Mucosa of rectum (tissue), 2 donors: ENCODE measurements at regions not wholly inside any gene's neighbourhood (a gene's known extent, or its start where the extent isn't known, plus 50 kb on each side); places are given as distances from the start of the nearest gene placed in this dataset.

ENCODE experiments used
- H3K27ac ChIP-seq, 2 donors: one replicate each; pipeline ENCODE4 v1.7.0; 2013; ENCODE audit warnings: inconsistent platforms in 2 of 2, low read depth in 2 of 2, low read length in 2 of 2
- H3K27me3 ChIP-seq, 2 donors: one replicate each; pipeline ENCODE4 v1.7.0; 2013; ENCODE audit warnings: low read length in 2 of 2; ENCODE audit not compliant: control insufficient read depth in 2 of 2, insufficient read depth in 2 of 2
- H3K36me3 ChIP-seq, 2 donors: one replicate each; pipeline ENCODE4 v1.7.0; 2013; ENCODE audit warnings: low read length in 2 of 2; ENCODE audit not compliant: control insufficient read depth in 2 of 2, insufficient read depth in 2 of 2
- H3K4me1 ChIP-seq, 2 donors: one replicate each; pipeline ENCODE4 v1.7.0; 2013; ENCODE audit warnings: low read length in 2 of 2, mild to moderate bottlenecking in 1 of 2; ENCODE audit not compliant: control insufficient read depth in 2 of 2, insufficient read depth in 2 of 2
- H3K4me3 ChIP-seq, 2 donors: one replicate each; pipeline ENCODE4 v1.7.0; 2013; ENCODE audit warnings: low read length in 2 of 2
- H3K9ac ChIP-seq, 2 donors: one replicate each; pipeline ENCODE4 v1.7.0; 2013; ENCODE audit warnings: low read length in 2 of 2, low read depth in 1 of 2, mild to moderate bottlenecking in 1 of 2
- H3K9me3 ChIP-seq, 2 donors: one replicate each; pipeline ENCODE4 v1.7.0; 2013; ENCODE audit warnings: low read length in 2 of 2; ENCODE audit not compliant: control insufficient read depth in 2 of 2
- donor health status: healthy.
- donor health status: Normal muscosa, but diverticular disease.

GRCh38 chr10:94198324-94198723 is 164.4 kb downstream of the NOC3L start:
- no peaks in the 10 kb centered on the region for H3K36me3 ChIP-seq
- no peak overlapping the region for H3K4me3 ChIP-seq
- no peaks in the 10 kb centered on the region for H3K9me3 ChIP-seq
- H3K9ac ChIP-seq = no peak overlapping the region
- no peaks in the 10 kb centered on the region for H3K27me3 ChIP-seq
- no peaks in the 10 kb centered on the region for H3K4me1 ChIP-seq
- no peak overlapping the region for H3K27ac ChIP-seq

- no peak overlapping the region for H3K27ac ChIP-seq
- no peaks in the 10 kb centered on the region for H3K27me3 ChIP-seq
- H3K9ac ChIP-seq = no peak overlapping the region
- no peak overlapping the region for H3K4me3 ChIP-seq
- no peaks in the 10 kb centered on the region for H3K36me3 ChIP-seq
- H3K4me1 ChIP-seq = no peaks in the 10 kb centered on the region
- no peaks in the 10 kb centered on the region for H3K9me3 ChIP-seq
These were observed 163.2 kb downstream of the NOC3L start for GRCh38 chr10:94199565-94199964.

- no peak overlapping the region for H3K4me3 ChIP-seq
- no peaks in the 10 kb centered on the region for H3K4me1 ChIP-seq
- H3K27ac ChIP-seq = peak overlapping the region in 1 of 2 donors; percentile 39
- H3K9ac ChIP-seq = no peak overlapping the region
- H3K9me3 ChIP-seq = no peaks in the 10 kb centered on the region
- H3K27me3 ChIP-seq = no peaks in the 10 kb centered on the region
- H3K36me3 ChIP-seq = no peaks in the 10 kb centered on the region
These were observed 162.4 kb downstream of the NOC3L start for GRCh38 chr10:94200146-94200837.

GRCh38 chr10:94205396-94205831 is 157.3 kb downstream of the NOC3L start:
- Histone ChIP-seq H3K36me3 (no peaks in the 10 kb centered on the region), H3K9ac (no peak overlapping the region), H3K27me3 (no peaks in the 10 kb centered on the region), H3K9me3 (no peaks in the 10 kb centered on the region), H3K4me3 (no peak overlapping the region), H3K27ac (no peak overlapping the region), H3K4me1 (no peaks in the 10 kb centered on the region)

GRCh38 chr10:94206176-94206575 is 156.6 kb downstream of the NOC3L start:
- Histone ChIP-seq H3K36me3 (peaks cover 0 to 2% of the 10 kb centered on the region in 2 donors), H3K4me3 (no peak overlapping the region), H3K9me3 (no peaks in the 10 kb centered on the region), H3K9ac (no peak overlapping the region), H3K27ac (no peak overlapping the region), H3K4me1 (no peaks in the 10 kb centered on the region), H3K27me3 (no peaks in the 10 kb centered on the region)

- no peaks in the 10 kb centered on the region for H3K9me3 ChIP-seq
- H3K36me3 ChIP-seq = peaks cover 0 to 3% of the 10 kb centered on the region in 2 donors
- H3K4me1 ChIP-seq = no peaks in the 10 kb centered on the region
- H3K4me3 ChIP-seq = no peak overlapping the region
- H3K27ac ChIP-seq = no peak overlapping the region
- no peak overlapping the region for H3K9ac ChIP-seq
- no peaks in the 10 kb centered on the region for H3K27me3 ChIP-seq
These were observed 154.4 kb downstream of the NOC3L start for GRCh38 chr10:94208315-94208714.

- H3K36me3 ChIP-seq = peaks cover 0 to 3% of the 10 kb centered on the region in 2 donors
- H3K9me3 ChIP-seq = no peaks in the 10 kb centered on the region
- H3K27ac ChIP-seq = peak overlapping the region; percentile 6 to 22
- H3K4me1 ChIP-seq = no peaks in the 10 kb centered on the region
- no peaks in the 10 kb centered on the region for H3K27me3 ChIP-seq
- no peak overlapping the region for H3K4me3 ChIP-seq
- H3K9ac ChIP-seq = no peak overlapping the region
These were observed 152.1 kb downstream of the NOC3L start for GRCh38 chr10:94210440-94211168.

- peak overlapping the region in 1 of 2 donors; percentile 6 for H3K27ac ChIP-seq
These were observed 151.6 kb downstream of the NOC3L start for GRCh38 chr10:94211169-94211510.

GRCh38 chr10:94213001-94213530 is 149.7 kb downstream of the NOC3L start:
- Histone ChIP-seq H3K9me3 (no peaks in the 10 kb centered on the region), H3K4me1 (no peaks in the 10 kb centered on the region), H3K27me3 (no peaks in the 10 kb centered on the region), H3K9ac (no peak overlapping the region), H3K36me3 (peaks cover 0 to 3% of the 10 kb centered on the region in 2 donors), H3K27ac (no peak overlapping the region), H3K4me3 (no peak overlapping the region)

More at GRCh38 chr10:94211169-94211510, 151.6 kb downstream of the NOC3L start:
- H3K27me3 ChIP-seq = no peaks in the 10 kb centered on the region
- H3K9ac ChIP-seq = no peak overlapping the region
- H3K36me3 ChIP-seq = peaks cover 0 to 3% of the 10 kb centered on the region in 2 donors
- no peak overlapping the region for H3K4me3 ChIP-seq
- H3K4me1 ChIP-seq = no peaks in the 10 kb centered on the region
- no peaks in the 10 kb centered on the region for H3K9me3 ChIP-seq

GRCh38 chr10:94213980-94214379 is 148.8 kb downstream of the NOC3L start:
- no peaks in the 10 kb centered on the region for H3K9me3 ChIP-seq
- no peaks in the 10 kb centered on the region for H3K4me1 ChIP-seq
- no peaks in the 10 kb centered on the region for H3K27me3 ChIP-seq
- no peak overlapping the region for H3K4me3 ChIP-seq
- no peak overlapping the region for H3K27ac ChIP-seq
- no peak overlapping the region for H3K9ac ChIP-seq
- peaks cover 0 to 3% of the 10 kb centered on the region in 2 donors for H3K36me3 ChIP-seq
